Upper lobe of left lung (tissue), 4 donors: ENCODE measurements at regions not wholly inside any gene's neighbourhood (a gene's known extent, or its start where the extent isn't known, plus 50 kb on each side); places are given as distances from the start of the nearest gene placed in this dataset.

Experiments
- POLR2A ChIP-seq, 4 donors: fragments of 450-650 bp; IDR thresholded peaks; one replicate each; pipeline ENCODE4 v1.5.1; 2016 to 2017; ENCODE audit warnings: antibody characterized with exemption in 4 of 4, mild to moderate bottlenecking in 2 of 4
- POLR2AphosphoS5 ChIP-seq, 2 donors: sonication (generic); formaldehyde crosslinking; IDR thresholded peaks; one replicate each; pipeline ENCODE4 v1.5.1; 2017; ENCODE audit warnings: antibody characterized with exemption in 2 of 2
- TF ChIP-seq, protein P1 (sequence below), 6 experiments: fragments of 450-650 bp in 4 of 6; fragments of 200-600 bp in 2 of 6; sonication (generic) in 2 of 6; IDR thresholded peaks; one replicate each; pipeline ENCODE4 v1.5.1; 2016 to 2019; ENCODE audit warnings: antibody characterized with exemption in 6 of 6

DNA sequence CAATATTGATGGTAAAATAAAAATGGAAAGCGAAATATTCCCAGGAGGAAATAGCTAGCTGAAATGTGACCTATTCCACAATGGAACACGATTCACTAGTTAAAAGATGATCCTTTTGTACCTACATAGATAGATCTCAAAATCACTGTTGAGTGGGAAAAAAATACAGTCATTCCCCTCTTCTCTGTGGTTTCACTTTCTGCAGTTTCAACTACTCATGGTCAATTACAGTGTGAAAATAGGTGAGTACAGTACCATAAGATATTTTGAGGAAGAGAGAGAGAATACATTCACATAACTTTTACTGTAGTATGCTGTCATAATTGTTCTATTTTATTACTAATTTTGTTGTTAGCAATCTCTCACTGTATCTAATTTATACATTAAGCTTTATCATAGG lies 56.0 kb upstream of the COL13A1 start:
- TF ChIP-seq, protein P1, sequence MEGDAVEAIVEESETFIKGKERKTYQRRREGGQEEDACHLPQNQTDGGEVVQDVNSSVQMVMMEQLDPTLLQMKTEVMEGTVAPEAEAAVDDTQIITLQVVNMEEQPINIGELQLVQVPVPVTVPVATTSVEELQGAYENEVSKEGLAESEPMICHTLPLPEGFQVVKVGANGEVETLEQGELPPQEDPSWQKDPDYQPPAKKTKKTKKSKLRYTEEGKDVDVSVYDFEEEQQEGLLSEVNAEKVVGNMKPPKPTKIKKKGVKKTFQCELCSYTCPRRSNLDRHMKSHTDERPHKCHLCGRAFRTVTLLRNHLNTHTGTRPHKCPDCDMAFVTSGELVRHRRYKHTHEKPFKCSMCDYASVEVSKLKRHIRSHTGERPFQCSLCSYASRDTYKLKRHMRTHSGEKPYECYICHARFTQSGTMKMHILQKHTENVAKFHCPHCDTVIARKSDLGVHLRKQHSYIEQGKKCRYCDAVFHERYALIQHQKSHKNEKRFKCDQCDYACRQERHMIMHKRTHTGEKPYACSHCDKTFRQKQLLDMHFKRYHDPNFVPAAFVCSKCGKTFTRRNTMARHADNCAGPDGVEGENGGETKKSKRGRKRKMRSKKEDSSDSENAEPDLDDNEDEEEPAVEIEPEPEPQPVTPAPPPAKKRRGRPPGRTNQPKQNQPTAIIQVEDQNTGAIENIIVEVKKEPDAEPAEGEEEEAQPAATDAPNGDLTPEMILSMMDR (IDR thresholded peaks at IDR 0.05) = no peak
- TF ChIP-seq POLR2AphosphoS5 (IDR thresholded peaks at IDR 0.05) = no peak
- TF ChIP-seq POLR2A (IDR thresholded peaks at IDR 0.05) = no peak
